GM19468 (cell line): ENCODE measurements at regions not wholly inside any gene's neighbourhood (a gene's known extent, or its start where the extent isn't known, plus 50 kb on each side); places are given as distances from the start of the nearest gene placed in this dataset.
"Not testable (repeated sequence)": the region's sequence is repeated elsewhere in the genome, so short reads cannot be mapped to it uniquely, and the experiment has no call there.

Experiments used
- ATAC-seq: cut with Tn5 transposase; IDR thresholded peaks from one replicate; pipeline ENCODE4 v1.9.1; 2021; ENCODE audit warnings: mild to moderate bottlenecking, moderate library complexity, moderate number of reproducible peaks; ENCODE audit not compliant: unreplicated experiment; ENCODE audit errors: extremely low read depth

GRCh38 chr20:22729616-22730236, 145.4 kb upstream of the FOXA2 start:
- no peak for ATAC-seq

GRCh38 chr20:22732751-22733150, 148.4 kb upstream of the FOXA2 start:
- ATAC-seq = no peak

- not testable (repeated sequence) for ATAC-seq
Measured at GRCh38 chr20:22734946-22735647, 150.7 kb upstream of the FOXA2 start.

- no peak for ATAC-seq
Measured at GRCh38 chr20:22740829-22741228, 156.5 kb upstream of the FOXA2 start.

GRCh38 chr20:22744341-22745193, 160.2 kb upstream of the FOXA2 start:
- ATAC-seq = no peak

GRCh38 chr20:22745194-22745500, 160.8 kb upstream of the FOXA2 start:
- no peak for ATAC-seq

- ATAC-seq = no peak
Measured at GRCh38 chr20:22746957-22747356, 162.6 kb upstream of the FOXA2 start.

GRCh38 chr20:22752324-22752723, 168.0 kb upstream of the FOXA2 start:
- ATAC-seq = no peak

- ATAC-seq = no peak
Measured at GRCh38 chr20:22757424-22758183, 173.2 kb upstream of the FOXA2 start.

- ATAC-seq = no peak
Measured at GRCh38 chr20:22758815-22759214, 174.4 kb upstream of the FOXA2 start.

- ATAC-seq = no peak
Measured at GRCh38 chr20:22762576-22763256, 178.3 kb upstream of the FOXA2 start.

GRCh38 chr20:22763257-22763906, 179.0 kb upstream of the FOXA2 start:
- ATAC-seq = no peak

GRCh38 chr20:22768266-22769178, 184.2 kb upstream of the FOXA2 start:
- no peak for ATAC-seq

- ATAC-seq = no peak
Measured at GRCh38 chr20:22770241-22770800, 185.9 kb upstream of the FOXA2 start.

GRCh38 chr20:22771706-22772105, 187.3 kb upstream of the FOXA2 start:
- ATAC-seq = no peak

GRCh38 chr20:22773344-22773743, 189.0 kb upstream of the FOXA2 start:
- no peak for ATAC-seq

- ATAC-seq = no peak
Measured at GRCh38 chr20:22775256-22775655, 190.9 kb upstream of the FOXA2 start.

- ATAC-seq = no peak
Measured at GRCh38 chr20:22775671-22776139, 191.3 kb upstream of the FOXA2 start.
